Keratinocyte (primary cell): ENCODE measurements at regions not wholly inside any gene's neighbourhood (a gene's known extent, or its start where the extent isn't known, plus 50 kb on each side); places are given as distances from the start of the nearest gene placed in this dataset.

ENCODE experiments used
- DNase-seq: peaks from one replicate; pipeline ENCODE4 v3.0.0-alpha.2; 2011; ENCODE audit warnings: low read depth, missing footprints, low spot score
- FAIRE-seq: peaks from 2 replicates; lab custom pipeline; 2011; peaks lifted over from hg19 to GRCh38; lab: Jason Lieb, UNC
- H2AFZ ChIP-seq: 2 replicates; pipeline ENCODE4 v1.6.0; 2012; ENCODE audit warnings: low read length, control low read depth, inconsistent platforms; ENCODE audit not compliant: control insufficient read depth
- H3K27ac ChIP-seq: 2 replicates; pipeline ENCODE4 v1.5.1; 2011; ENCODE audit warnings: low read length; ENCODE audit not compliant: control insufficient read depth, insufficient read depth
- H3K27me3 ChIP-seq: 3 replicates; pipeline ENCODE4 v1.6.0; 2011; ENCODE audit warnings: low read length; ENCODE audit not compliant: control insufficient read depth, insufficient read depth; ENCODE audit errors: extremely low read depth
- H3K36me3 ChIP-seq, 2 experiments: 2 replicates in 1 of 2; 3 replicates in 1 of 2; pipeline ENCODE4 v1.5.1; 2011; ENCODE audit warnings: low read length in 2 of 2, mild to moderate bottlenecking in 1 of 2; ENCODE audit not compliant: control insufficient read depth in 2 of 2, insufficient read depth in 2 of 2; ENCODE audit errors: extremely low read depth in 1 of 2
- H3K4me1 ChIP-seq: 3 replicates; pipeline ENCODE4 v1.5.1; 2011; ENCODE audit warnings: low read length; ENCODE audit not compliant: control insufficient read depth, insufficient read depth; ENCODE audit errors: extremely low read depth
- H3K4me2 ChIP-seq: 3 replicates; pipeline ENCODE4 v1.6.0; 2011; ENCODE audit warnings: low read depth, low read length; ENCODE audit not compliant: control insufficient read depth, insufficient read depth; ENCODE audit errors: extremely low read depth
- H3K4me3 ChIP-seq, 3 experiments: fragments of 200-600 bp in 1 of 3; sonication (generic) in 1 of 3; 2 replicates in 2 of 3; 3 replicates in 1 of 3; pipeline ENCODE4 v1.5.1; 2011 to 2016; ENCODE audit warnings: low read length in 3 of 3, mild to moderate bottlenecking in 3 of 3, control low read depth in 2 of 3, inconsistent platforms in 1 of 3, low read depth in 1 of 3, mixed read lengths in 1 of 3, mixed run types in 1 of 3, moderate library complexity in 1 of 3; ENCODE audit not compliant: control insufficient read depth in 2 of 3, insufficient read depth in 2 of 3; ENCODE audit errors: extremely low read depth in 1 of 3
- H3K79me2 ChIP-seq: 2 replicates; pipeline ENCODE4 v1.6.0; 2012; ENCODE audit warnings: low read length; ENCODE audit not compliant: control insufficient read depth, insufficient read depth
- H3K9ac ChIP-seq: 3 replicates; pipeline ENCODE4 v1.6.0; 2011; ENCODE audit warnings: low read length; ENCODE audit not compliant: control insufficient read depth, insufficient read depth; ENCODE audit errors: extremely low read depth
- H3K9me1 ChIP-seq: 3 replicates; pipeline ENCODE4 v1.6.0; 2011; ENCODE audit warnings: low read length; ENCODE audit not compliant: control insufficient read depth, insufficient read depth; ENCODE audit errors: extremely low read depth
- H3K9me3 ChIP-seq: 2 replicates; pipeline ENCODE4 v1.5.1; 2012; ENCODE audit warnings: low read depth, low read length; ENCODE audit not compliant: control insufficient read depth
- H4K20me1 ChIP-seq: 3 replicates; pipeline ENCODE4 v1.6.0; 2011; ENCODE audit warnings: low read length; ENCODE audit not compliant: control insufficient read depth, insufficient read depth; ENCODE audit errors: extremely low read depth
- CTCF ChIP-seq, 3 experiments: IDR thresholded peaks in 1 of 3; conservative IDR thresholded peaks in 1 of 3; optimal IDR thresholded peaks in 1 of 3; 2 replicates in 2 of 3; 3 replicates in 1 of 3; pipeline versions ENCODE3 to v1.5.1; 2011; ENCODE audit warnings: low read length in 3 of 3, mild to moderate bottlenecking in 3 of 3, moderate library complexity in 2 of 3, control low read depth in 1 of 3, inconsistent platforms in 1 of 3; ENCODE audit not compliant: insufficient read depth in 2 of 3; ENCODE audit errors: extremely low read depth in 1 of 3
- EZH2 ChIP-seq: IDR thresholded peaks from one replicate; pipeline ENCODE4 v1.6.1; 2012; ENCODE audit warnings: inconsistent platforms, mild to moderate bottlenecking, low read length, moderate library complexity
- dilution Hi-C: fragments of 300-500 bp; cut with MboI; formaldehyde crosslinking; loops from one replicate; pipeline ENCODE4 v1.7.0; 2020; ENCODE audit warnings: low sequenced_read_pairs; ENCODE audit not compliant: extremely low pct_ligation_motif_present

- H3K9ac ChIP-seq, result no peak overlapping the region
- H3K4me3 ChIP-seq, result no peak overlapping the region
- no peaks in the 10 kb centered on the region for H4K20me1 ChIP-seq
- dilution Hi-C loops, result no loop called here
- TF ChIP-seq EZH2, result no peak
- TF ChIP-seq CTCF (optimal IDR thresholded peaks at IDR 0.05 in 1 of 3, IDR thresholded peaks at IDR 0.05 in 1 of 3, conservative IDR thresholded peaks at IDR 0.05 in 1 of 3; ENCODE audit: extremely low read depth in 1 of 3, insufficient read depth in 2 of 3, low read length in 3 of 3), result no peak
- H3K4me2 ChIP-seq, result no peak overlapping the region
- DNase-seq (no peak), FAIRE-seq (peak; percentile 17)
- peaks cover 11% of the 10 kb centered on the region for H3K4me1 ChIP-seq
- H3K9me3 ChIP-seq, result no peaks in the 10 kb centered on the region
- H2AFZ ChIP-seq, result no peak overlapping the region
- H3K9me1 ChIP-seq, result no peaks in the 10 kb centered on the region
- no peak overlapping the region for H3K27ac ChIP-seq
- no peaks in the 10 kb centered on the region for H3K27me3 ChIP-seq
- H3K79me2 ChIP-seq, result no peaks in the 10 kb centered on the region
- H3K36me3 ChIP-seq, result no peaks in the 10 kb centered on the region
Observed at GRCh38 chr5:125059255-125060002, 313.0 kb upstream of the ZNF608 start.

GRCh38 chr5:125061726-125062125, 315.3 kb upstream of the ZNF608 start:
- Histone ChIP-seq H3K4me2 (no peak overlapping the region), H3K27me3 (no peaks in the 10 kb centered on the region), H3K27ac (no peak overlapping the region), H2AFZ (no peak overlapping the region), H3K4me1 (peaks cover 6% of the 10 kb centered on the region), H3K4me3 (no peak overlapping the region), H3K9me1 (no peaks in the 10 kb centered on the region), H3K36me3 (no peaks in the 10 kb centered on the region), H3K9me3 (no peaks in the 10 kb centered on the region), H3K9ac (no peak overlapping the region), H4K20me1 (no peaks in the 10 kb centered on the region), H3K79me2 (no peaks in the 10 kb centered on the region)
- dilution Hi-C loops, result no loop called here
- TF ChIP-seq CTCF (optimal IDR thresholded peaks at IDR 0.05 in 1 of 3, IDR thresholded peaks at IDR 0.05 in 1 of 3, conservative IDR thresholded peaks at IDR 0.05 in 1 of 3; ENCODE audit: extremely low read depth in 1 of 3, insufficient read depth in 2 of 3, low read length in 3 of 3) (no peak), EZH2 (no peak)
- FAIRE-seq (no peak), DNase-seq (no peak)
